ENCODE measurements at regions not wholly inside any gene's neighbourhood (a gene's known extent, or its start where the extent isn't known, plus 50 kb on each side); places are given as distances from the start of the nearest gene placed in this dataset.
"Not testable (repeated sequence)": the region's sequence is repeated elsewhere in the genome, so short reads cannot be mapped to it uniquely, and the experiment has no call there.

DNA sequence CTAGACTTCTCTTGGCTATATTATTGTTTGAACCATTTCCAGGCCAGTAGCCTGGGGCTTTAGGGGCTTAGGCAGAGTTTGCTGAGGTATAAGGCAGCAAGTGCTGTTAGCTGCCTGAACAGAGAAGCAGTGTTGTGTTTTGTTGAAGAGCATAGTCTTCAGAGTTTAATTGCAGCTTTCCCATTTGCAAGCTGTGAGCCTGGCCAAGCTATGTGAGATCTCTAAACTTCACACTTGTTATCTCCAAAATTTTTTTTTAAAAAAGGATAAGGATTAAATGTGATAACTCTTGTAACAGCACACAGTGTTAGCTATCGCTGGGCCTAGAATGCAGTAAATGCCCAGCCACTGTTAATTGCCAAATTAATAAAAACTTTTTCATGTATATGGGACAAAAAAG, 782.4 kb downstream of the REEP3 start:
- Mint-ChIP-seq H3K36me3 (no peaks in the 10 kb centered on the region), H3K9me3 (peaks cover 2% of the 10 kb centered on the region), H3K27me3 (no peaks in the 10 kb centered on the region), H3K4me3 (no peak overlapping the region), H3K4me1 (no peaks in the 10 kb centered on the region), H3K27ac (no peak overlapping the region)
- DNase-seq, result no peak

DNA sequence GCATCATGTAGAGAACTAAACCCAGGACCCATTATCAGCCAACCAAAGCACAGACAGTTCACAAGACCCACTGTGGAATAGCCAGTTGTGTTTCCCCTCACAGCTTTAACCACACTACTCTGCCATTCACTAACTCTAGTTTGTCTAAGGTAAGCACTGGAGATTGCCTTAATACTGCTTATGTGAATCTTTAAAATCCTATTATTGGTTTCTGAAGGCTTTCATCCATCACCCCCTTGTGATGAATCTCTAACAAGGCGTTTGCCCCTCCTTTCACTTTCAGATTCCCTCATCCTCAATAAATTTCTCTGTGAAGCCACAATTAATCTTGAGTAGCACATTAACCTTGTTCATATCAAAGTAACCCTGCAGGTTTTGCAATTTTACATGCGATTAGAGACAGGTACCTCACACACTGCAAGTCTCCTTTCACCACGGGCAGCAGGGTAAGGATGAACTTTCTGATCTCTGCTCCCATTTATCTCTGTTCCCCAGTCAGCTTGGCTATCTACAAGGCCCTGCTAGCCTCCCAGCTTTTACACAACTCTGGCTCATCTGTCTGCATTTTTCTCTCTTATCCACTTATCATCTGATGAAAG, 785.6 kb downstream of the REEP3 start:
- DNase-seq, result no peak
- Mint-ChIP-seq H3K27ac (no peak overlapping the region), H3K36me3 (no peaks in the 10 kb centered on the region), H3K4me1 (no peaks in the 10 kb centered on the region), H3K27me3 (no peaks in the 10 kb centered on the region), H3K4me3 (no peak overlapping the region), H3K9me3 (peaks cover 2% of the 10 kb centered on the region)

DNA sequence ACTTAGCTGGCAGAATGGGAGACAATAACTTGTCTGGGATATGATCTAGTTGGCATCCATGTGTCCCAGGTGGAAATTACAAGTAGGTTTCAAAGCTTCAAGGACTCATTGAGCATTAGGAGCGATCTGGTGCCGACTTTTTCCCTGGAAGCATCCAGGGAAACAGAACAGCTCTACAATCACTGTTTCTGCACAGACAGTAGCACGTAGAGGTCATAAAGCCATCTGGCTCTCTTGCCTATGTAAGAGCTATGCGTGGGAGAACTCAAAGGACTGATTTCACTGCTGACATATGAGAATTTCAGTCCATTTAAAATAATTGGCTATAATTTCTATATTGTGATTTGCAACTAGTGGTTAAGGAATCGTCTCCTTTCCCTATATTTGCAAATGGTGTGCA, 791.7 kb downstream of the REEP3 start:
- Mint-ChIP-seq H3K9me3 (no peaks in the 10 kb centered on the region), H3K4me1 (no peaks in the 10 kb centered on the region), H3K4me3 (no peak overlapping the region), H3K27me3 (no peaks in the 10 kb centered on the region), H3K36me3 (no peaks in the 10 kb centered on the region), H3K27ac (no peak overlapping the region)
- DNase-seq, result no peak

DNA sequence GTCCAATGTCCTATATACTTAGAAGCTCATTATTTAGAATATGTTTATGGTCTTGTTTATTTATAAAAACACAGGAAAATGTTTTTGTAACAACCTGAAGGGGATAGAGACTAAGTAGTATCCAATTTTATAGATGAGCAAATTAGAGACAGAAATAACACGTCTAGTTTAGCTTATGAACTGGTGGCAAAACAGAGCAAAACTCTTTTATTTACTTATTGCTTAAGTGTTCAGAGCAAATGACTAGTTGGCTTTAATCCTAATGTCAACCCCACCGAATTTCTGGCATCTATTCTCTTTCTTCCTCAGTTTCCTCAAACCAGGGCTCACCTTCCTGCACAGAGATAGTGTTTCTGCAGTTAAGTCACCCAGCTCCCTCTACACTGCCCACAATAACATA, 792.8 kb downstream of the REEP3 start:
- Mint-ChIP-seq H3K9me3 (no peaks in the 10 kb centered on the region), H3K4me1 (no peaks in the 10 kb centered on the region)

DNA sequence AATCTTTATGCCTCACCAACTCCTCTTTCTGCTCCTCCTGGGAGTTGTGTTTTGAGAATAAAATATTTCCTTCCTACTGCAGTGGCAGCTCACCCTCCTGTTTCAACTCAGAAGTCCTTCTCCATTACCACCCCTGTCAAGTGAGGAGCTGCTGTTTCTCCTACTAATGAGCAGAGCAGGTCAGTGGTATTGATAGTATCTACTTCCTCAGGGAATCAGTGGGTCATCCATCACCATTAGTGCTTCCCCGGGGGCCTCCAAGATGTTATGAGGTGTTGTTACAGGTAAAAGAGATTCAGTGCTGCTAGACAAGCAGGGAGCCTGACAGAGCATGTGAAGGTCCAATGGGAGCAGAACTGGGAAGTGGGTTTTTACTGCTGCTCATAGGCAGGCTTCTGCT, 795.2 kb downstream of the REEP3 start:
- no peaks in the 10 kb centered on the region for H3K27me3 Mint-ChIP-seq
- no peak for DNase-seq
- H3K27ac Mint-ChIP-seq, result no peak overlapping the region
- H3K36me3 Mint-ChIP-seq, result no peaks in the 10 kb centered on the region
- no peaks in the 10 kb centered on the region for H3K4me1 Mint-ChIP-seq
- no peak overlapping the region for H3K4me3 Mint-ChIP-seq
- H3K9me3 Mint-ChIP-seq, result no peaks in the 10 kb centered on the region

More for the DNA sequence above, 792.8 kb downstream of the REEP3 start:
- Mint-ChIP-seq H3K36me3 (no peaks in the 10 kb centered on the region), H3K27me3 (no peaks in the 10 kb centered on the region), H3K4me3 (no peak overlapping the region), H3K27ac (no peak overlapping the region)
- no peak for DNase-seq

DNA sequence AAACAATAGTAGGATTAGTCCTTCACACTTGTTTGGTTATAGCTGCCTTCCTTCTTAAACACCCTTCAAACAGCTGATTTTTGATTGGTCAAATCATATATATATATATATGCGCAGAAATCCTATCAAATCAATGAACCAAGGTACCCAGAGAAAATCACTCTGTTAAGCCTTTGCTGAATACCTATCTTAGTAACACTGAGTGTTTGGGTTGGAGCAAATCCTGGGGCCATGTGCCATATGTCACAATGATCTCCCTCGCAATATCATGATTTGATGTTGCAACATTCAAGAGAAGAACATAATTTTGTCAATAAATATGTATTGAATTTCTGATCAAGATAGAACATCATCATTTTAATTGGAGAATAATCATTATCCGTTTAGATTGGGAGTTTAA, 795.6 kb downstream of the REEP3 start:
- Mint-ChIP-seq H3K9me3 (no peaks in the 10 kb centered on the region), H3K27me3 (no peaks in the 10 kb centered on the region), H3K4me3 (no peak overlapping the region), H3K36me3 (no peaks in the 10 kb centered on the region), H3K4me1 (no peaks in the 10 kb centered on the region), H3K27ac (no peak overlapping the region)
- DNase-seq, result no peak

DNA sequence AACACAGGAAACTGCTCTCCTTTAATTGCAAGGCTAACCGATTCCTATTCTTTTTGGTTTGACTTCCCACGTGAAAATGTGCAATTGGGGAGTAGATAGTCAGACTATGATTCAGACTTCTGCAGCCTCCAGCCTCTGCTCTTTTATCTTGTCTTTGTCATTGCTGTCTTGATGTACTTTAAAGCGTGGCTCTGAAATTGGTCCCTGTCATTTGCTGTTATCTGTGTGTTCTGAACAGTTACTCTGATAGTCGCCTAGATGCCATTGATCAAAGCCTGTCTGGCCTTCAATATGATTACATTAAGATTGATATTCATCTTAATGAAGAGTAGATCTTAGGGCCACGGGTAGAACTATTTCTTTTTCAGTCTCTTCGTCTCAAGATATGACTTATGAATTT, 799.2 kb downstream of the REEP3 start:
- Mint-ChIP-seq H3K27ac (no peak overlapping the region), H3K4me1 (no peaks in the 10 kb centered on the region), H3K9me3 (no peaks in the 10 kb centered on the region), H3K4me3 (no peak overlapping the region), H3K27me3 (no peaks in the 10 kb centered on the region), H3K36me3 (no peaks in the 10 kb centered on the region)
- no peak for DNase-seq

DNA sequence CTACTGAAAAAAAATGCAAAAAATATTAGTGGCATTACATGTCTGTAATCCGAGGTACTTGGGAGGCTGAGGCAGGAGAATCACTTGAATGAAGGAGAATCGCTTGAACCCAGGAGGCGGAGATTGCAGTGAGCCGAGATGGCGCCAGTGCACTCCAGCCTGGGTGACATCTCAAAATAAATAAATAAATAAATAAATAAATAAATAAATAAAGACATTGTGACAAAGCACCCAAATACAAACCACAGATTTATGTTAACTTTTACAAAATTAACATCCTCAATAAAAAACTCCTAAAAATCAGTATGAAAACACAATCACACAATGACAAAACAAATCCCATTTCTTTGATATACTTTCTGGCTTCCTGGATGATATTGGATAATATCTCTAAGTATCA, 808.3 kb downstream of the REEP3 start:
- Mint-ChIP-seq H3K36me3 (no peaks in the 10 kb centered on the region), H3K4me1 (no peaks in the 10 kb centered on the region)

DNA sequence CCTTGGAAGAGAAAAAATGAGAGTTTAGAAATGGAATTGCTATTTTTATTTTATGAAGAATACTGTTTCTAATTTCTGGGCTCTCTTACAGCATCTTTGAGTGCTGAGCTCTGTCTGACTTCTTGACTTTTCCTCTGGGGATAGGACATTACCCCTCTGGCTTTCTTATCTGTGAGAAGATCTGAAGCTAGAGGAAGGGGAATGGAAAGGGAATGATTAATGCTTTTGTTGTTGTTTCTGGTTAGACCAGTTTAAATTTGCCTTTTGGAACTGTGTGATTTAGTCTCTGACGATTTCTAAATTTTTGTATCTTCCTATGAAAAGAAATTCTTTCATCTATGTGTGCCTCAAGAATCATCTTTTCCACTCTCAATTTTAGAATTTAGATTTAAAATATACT, 811.4 kb downstream of the REEP3 start:
- Mint-ChIP-seq H3K9me3 (peaks cover 4% of the 10 kb centered on the region), H3K36me3 (no peaks in the 10 kb centered on the region), H3K4me1 (no peaks in the 10 kb centered on the region), H3K27me3 (no peaks in the 10 kb centered on the region), H3K27ac (no peak overlapping the region), H3K4me3 (no peak overlapping the region)
- no peak for DNase-seq

More for the DNA sequence above, 808.3 kb downstream of the REEP3 start:
- no peak overlapping the region for H3K4me3 Mint-ChIP-seq
- H3K27me3 Mint-ChIP-seq, result no peaks in the 10 kb centered on the region
- DNase-seq, result no peak
- peaks cover 10% of the 10 kb centered on the region for H3K9me3 Mint-ChIP-seq
- H3K27ac Mint-ChIP-seq, result no peak overlapping the region

DNA sequence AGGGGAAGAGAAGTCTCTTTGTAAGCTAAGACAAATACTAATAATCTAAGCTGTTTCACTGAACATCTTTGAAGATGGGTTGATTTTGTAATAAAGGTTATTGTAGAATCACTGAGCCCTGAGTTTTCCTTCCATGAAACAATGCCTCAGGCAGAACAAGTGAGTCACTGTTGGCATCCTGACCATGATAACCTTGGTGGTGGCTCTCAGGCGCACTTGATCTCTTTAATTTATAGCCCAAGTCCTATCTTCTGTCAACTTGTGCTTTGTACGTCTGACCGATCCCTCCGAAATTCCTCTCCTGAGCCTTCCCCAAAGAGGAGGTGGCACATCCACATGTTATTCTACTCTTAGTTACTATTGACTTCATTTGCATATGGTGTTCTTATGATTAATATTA, 812.9 kb downstream of the REEP3 start:
- no peaks in the 10 kb centered on the region for H3K4me1 Mint-ChIP-seq
- no peak overlapping the region for H3K4me3 Mint-ChIP-seq
- H3K27ac Mint-ChIP-seq, result no peak overlapping the region
- H3K27me3 Mint-ChIP-seq, result no peaks in the 10 kb centered on the region
- H3K9me3 Mint-ChIP-seq, result peaks cover 3% of the 10 kb centered on the region
- no peaks in the 10 kb centered on the region for H3K36me3 Mint-ChIP-seq
- DNase-seq, result no peak

DNA sequence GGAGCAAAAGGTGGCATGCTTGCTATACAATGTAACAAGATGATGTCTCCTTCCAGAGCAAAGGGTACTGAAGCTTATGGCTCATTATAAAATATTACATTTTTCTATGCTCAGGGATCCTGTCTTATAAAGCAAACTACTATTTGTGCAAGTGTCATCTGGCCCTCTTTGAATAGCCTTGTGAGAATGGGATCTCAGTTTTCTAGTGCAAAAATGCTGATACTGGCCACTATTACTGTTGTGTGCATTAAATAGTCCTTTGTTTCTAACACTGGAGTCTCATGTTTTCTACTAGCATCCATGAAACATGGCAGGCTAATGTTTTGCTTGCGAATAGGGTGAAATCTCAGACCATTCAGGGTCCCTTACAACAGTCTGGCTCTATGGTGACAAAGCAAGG, 823.0 kb downstream of the REEP3 start:
- Mint-ChIP-seq H3K4me3 (no peak overlapping the region), H3K4me1 (no peaks in the 10 kb centered on the region), H3K36me3 (no peaks in the 10 kb centered on the region), H3K27me3 (no peaks in the 10 kb centered on the region), H3K27ac (no peak overlapping the region), H3K9me3 (no peaks in the 10 kb centered on the region)
- no peak for DNase-seq

DNA sequence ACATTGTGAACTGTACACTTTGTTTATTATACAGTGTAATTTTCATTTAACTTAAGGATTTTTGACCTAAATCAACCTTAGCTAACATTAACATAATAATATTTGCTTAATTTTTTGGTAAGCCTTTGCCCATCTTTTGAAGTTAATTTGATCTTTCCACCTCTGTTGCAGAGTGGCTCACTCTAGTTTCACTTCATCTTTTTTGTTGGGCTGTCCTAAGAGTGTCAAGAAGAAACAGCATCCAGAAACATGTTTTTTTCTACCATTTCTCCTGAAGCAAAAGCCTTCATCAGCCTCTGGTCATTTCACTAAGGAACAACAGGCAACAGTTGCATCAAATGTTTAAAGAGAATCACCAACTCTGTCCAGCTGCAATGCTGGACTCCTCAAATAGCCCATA, 824.7 kb downstream of the REEP3 start:
- H3K36me3 Mint-ChIP-seq, result no peaks in the 10 kb centered on the region
- DNase-seq, result no peak
- no peaks in the 10 kb centered on the region for H3K27me3 Mint-ChIP-seq
- H3K4me1 Mint-ChIP-seq, result no peaks in the 10 kb centered on the region
- no peak overlapping the region for H3K27ac Mint-ChIP-seq
- H3K9me3 Mint-ChIP-seq, result no peaks in the 10 kb centered on the region
- no peak overlapping the region for H3K4me3 Mint-ChIP-seq

DNA sequence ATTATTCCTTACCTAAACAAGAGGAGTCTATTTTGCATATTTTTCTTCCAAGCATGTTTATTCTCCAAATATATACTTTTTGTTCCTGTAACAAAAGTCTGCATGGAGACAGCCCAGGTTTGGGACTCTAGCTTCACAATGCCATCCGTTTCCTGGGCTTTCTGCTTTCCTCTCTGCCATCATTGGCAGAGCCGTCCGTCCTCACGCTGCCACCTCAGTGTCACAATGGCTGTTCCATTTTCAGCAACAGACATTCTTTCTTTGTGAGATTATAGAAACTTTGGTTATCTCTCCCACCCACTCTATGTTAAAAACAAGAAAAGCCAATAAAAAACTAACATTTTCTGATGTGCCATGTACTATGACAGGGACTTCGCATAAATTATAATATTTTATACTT, 825.2 kb downstream of the REEP3 start:
- H3K9me3 Mint-ChIP-seq, result no peaks in the 10 kb centered on the region
- no peaks in the 10 kb centered on the region for H3K4me1 Mint-ChIP-seq
- H3K27ac Mint-ChIP-seq, result no peak overlapping the region
- H3K4me3 Mint-ChIP-seq, result no peak overlapping the region
- DNase-seq, result no peak
- H3K36me3 Mint-ChIP-seq, result no peaks in the 10 kb centered on the region
- no peaks in the 10 kb centered on the region for H3K27me3 Mint-ChIP-seq

DNA sequence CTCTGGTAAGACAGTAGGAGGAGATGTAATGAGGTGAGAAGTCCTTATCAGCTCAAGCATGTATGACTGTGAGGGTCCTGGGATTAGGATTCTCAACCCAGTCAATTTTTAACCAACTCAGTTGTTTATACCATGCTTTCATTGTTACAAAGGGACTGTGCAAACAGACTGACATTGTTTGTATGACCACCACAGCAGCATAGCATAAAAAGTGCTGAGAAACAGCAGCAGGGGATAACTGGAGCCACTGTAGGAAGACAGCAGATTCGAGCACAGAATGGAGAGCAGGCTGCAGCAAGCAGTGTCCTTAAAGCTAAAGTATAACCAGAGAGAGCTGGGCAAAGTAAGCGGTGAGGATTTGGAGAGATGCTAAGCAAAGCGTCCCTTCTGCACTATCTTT, 829.5 kb downstream of the REEP3 start:
- no peak overlapping the region for H3K4me3 Mint-ChIP-seq
- no peaks in the 10 kb centered on the region for H3K36me3 Mint-ChIP-seq
- no peaks in the 10 kb centered on the region for H3K9me3 Mint-ChIP-seq
- no peaks in the 10 kb centered on the region for H3K27me3 Mint-ChIP-seq
- no peak for DNase-seq
- H3K4me1 Mint-ChIP-seq, result no peaks in the 10 kb centered on the region
- H3K27ac Mint-ChIP-seq, result no peak overlapping the region

DNA sequence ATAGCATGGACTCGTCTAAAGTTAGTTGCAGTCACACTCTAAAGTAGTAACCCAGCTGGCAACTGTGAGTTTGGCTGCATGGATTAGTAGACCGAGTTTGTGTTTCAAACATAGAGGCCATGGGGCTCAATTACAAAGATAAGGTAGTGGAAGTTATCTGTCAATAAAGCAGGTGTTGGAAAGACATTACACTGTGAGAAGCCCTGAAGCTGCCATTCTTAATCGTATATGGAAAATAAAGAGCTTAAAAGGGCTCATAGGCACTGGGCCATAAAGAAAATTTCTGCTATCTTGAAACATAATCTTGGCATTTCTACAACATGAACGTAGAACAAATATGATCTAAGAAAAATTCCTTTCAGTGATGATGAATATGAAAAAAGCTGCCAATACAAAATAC, 837.7 kb downstream of the REEP3 start:
- Mint-ChIP-seq H3K4me3 (no peak overlapping the region), H3K9me3 (peaks cover 4% of the 10 kb centered on the region), H3K36me3 (no peaks in the 10 kb centered on the region), H3K27me3 (no peaks in the 10 kb centered on the region), H3K4me1 (no peaks in the 10 kb centered on the region), H3K27ac (no peak overlapping the region)
- DNase-seq, result no peak

DNA sequence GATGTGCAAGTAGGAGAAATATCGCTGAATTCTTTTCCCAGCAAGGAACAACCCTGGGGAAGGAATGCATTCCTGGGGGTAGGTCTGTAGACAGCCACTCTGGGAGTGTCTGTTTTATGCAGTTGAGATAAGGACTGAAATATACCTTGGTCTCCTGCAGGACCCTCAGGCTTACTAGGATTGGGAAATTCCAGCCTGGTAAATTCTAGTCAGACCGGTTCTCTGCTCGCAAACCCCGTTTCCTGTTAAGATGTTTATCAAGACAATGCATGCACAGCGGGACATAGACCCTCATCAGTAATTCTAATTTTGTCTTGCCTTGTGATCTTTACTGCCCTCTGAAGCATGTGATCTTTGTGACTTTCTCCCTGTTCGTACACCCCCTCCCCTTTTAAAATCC, 839.0 kb downstream of the REEP3 start:
- not testable (repeated sequence) for H3K9me3 Mint-ChIP-seq, H3K27me3 Mint-ChIP-seq, H3K27ac Mint-ChIP-seq, H3K36me3 Mint-ChIP-seq, DNase-seq, H3K4me3 Mint-ChIP-seq, H3K4me1 Mint-ChIP-seq

DNA sequence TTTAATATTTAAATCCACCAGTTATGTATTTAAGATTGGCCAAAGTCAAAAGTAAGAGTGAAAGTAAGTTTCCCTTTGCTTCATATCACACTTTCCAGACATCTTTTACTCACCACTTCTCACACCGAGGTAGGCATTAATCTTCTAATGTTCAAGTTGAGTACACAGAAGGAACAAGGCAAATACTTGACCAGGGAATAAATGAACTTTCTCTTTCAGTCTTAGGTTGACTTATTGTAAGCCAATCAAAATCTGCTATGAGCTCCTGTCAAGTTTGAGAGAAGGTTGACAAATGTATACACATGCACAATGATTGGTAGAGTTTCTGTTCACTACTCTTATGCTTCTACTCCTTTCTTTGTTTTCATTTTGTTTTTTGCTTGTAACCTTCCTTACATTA, 842.5 kb downstream of the REEP3 start:
- no peaks in the 10 kb centered on the region for H3K36me3 Mint-ChIP-seq
- H3K4me3 Mint-ChIP-seq, result no peak overlapping the region
- H3K27ac Mint-ChIP-seq, result no peak overlapping the region
- peaks cover 4% of the 10 kb centered on the region for H3K9me3 Mint-ChIP-seq
- no peak for DNase-seq
- no peaks in the 10 kb centered on the region for H3K27me3 Mint-ChIP-seq
- no peaks in the 10 kb centered on the region for H3K4me1 Mint-ChIP-seq
